AG09319 (cell line): ENCODE measurements at regions not wholly inside any gene's neighbourhood (a gene's known extent, or its start where the extent isn't known, plus 50 kb on each side); places are given as distances from the start of the nearest gene placed in this dataset.

Experiments
- DNase-seq: peaks from one replicate; pipeline ENCODE4 v3.0.0-alpha.2; 2010; ENCODE audit warnings: low read depth; ENCODE audit errors: extremely low read depth
- TF ChIP-seq, protein P1 (sequence below): IDR thresholded peaks from 2 replicates; pipeline ENCODE4 v1.5.1; 2011; ENCODE audit warnings: low read depth, mild to moderate bottlenecking, inconsistent platforms, low read length, moderate library complexity

GRCh38 chr4:189113389-189113888 lies 827.2 kb upstream of the FRG1 start:
- TF ChIP-seq, protein P1, sequence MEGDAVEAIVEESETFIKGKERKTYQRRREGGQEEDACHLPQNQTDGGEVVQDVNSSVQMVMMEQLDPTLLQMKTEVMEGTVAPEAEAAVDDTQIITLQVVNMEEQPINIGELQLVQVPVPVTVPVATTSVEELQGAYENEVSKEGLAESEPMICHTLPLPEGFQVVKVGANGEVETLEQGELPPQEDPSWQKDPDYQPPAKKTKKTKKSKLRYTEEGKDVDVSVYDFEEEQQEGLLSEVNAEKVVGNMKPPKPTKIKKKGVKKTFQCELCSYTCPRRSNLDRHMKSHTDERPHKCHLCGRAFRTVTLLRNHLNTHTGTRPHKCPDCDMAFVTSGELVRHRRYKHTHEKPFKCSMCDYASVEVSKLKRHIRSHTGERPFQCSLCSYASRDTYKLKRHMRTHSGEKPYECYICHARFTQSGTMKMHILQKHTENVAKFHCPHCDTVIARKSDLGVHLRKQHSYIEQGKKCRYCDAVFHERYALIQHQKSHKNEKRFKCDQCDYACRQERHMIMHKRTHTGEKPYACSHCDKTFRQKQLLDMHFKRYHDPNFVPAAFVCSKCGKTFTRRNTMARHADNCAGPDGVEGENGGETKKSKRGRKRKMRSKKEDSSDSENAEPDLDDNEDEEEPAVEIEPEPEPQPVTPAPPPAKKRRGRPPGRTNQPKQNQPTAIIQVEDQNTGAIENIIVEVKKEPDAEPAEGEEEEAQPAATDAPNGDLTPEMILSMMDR, result no peak
- no peak for DNase-seq

DNA sequence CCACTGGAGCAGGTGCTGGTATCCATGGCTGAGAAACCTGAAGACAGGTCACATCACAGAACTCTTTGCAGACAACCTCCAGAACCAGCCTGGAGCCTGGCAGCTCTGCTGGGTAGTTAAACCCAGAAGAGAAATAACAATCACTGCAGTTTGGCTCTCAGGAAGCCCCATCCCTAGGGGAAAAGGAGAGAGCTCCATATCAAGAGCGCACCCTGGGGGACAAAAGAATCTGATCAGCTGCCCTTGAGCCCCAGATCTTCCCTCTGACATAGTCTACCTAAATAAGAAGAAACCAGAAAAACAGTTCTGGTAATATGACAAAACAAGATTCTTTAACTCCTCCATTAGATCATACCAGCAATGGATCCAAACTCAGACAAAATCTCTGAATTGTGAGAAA lies 823.2 kb upstream of the FRG1 start:
- DNase-seq, result no peak
- TF ChIP-seq, protein P1, result no peak; the same call in 1 of the 2 replicates

GRCh38 chr4:189121336-189121735 lies 819.3 kb upstream of the FRG1 start:
- TF ChIP-seq, protein P1, result no peak
- DNase-seq, result no peak

GRCh38 chr4:189124149-189124758 lies 816.4 kb upstream of the FRG1 start:
- DNase-seq, result no peak
- TF ChIP-seq, protein P1, result peak; percentile 81

DNA sequence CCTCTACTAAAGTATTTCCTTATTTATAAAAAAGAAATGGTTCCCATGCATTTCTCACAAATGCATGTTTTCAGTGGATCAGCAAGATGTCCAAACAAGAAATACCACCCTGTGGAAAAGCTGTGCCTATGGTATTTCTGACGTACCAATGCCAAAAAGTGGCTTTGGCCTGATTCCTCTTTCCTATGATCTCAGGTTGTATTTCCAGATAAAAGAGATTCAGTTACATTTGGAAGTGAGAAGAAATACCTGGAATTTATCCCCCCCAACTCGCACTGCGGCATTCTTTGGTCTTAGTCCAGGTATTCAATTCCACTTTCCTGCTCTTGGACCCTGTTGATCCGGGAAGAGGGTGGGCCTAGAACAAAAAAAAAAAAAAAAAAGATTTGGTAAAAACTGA lies 815.9 kb upstream of the FRG1 start:
- TF ChIP-seq, protein P1, result no peak
- DNase-seq, result no peak

GRCh38 chr4:189126040-189126439 lies 814.6 kb upstream of the FRG1 start:
- DNase-seq, result no peak
- TF ChIP-seq, protein P1, result no peak

- TF ChIP-seq, protein P1, result no peak
- DNase-seq, result no peak
These were observed 812.3 kb upstream of the FRG1 start for GRCh38 chr4:189128341-189128740.
